H1 (cell line): ENCODE measurements at regions not wholly inside any gene's neighbourhood (a gene's known extent, or its start where the extent isn't known, plus 50 kb on each side); places are given as distances from the start of the nearest gene placed in this dataset.

Experiments used
- CTCF ChIA-PET: fragments of 300-600 bp; sonication (Branson Sonifier 250); formaldehyde crosslinking; loops from one replicate; lab custom pipeline; 2021; ENCODE audit not compliant: partially characterized antibody; lab: Charles Lee
- POLR2A ChIA-PET: fragments of 300-600 bp; sonication (Branson Sonifier 250); formaldehyde crosslinking; loops from one replicate; lab custom pipeline; 2021; ENCODE audit warnings: inconsistent platforms; ENCODE audit not compliant: partially characterized antibody; lab: Charles Lee
- DNase-seq, 2 experiments: peaks; one replicate each; pipeline versions ENCODE4 v3.0.0 to v3.0.0-alpha.2; 2010 to 2022; ENCODE audit warnings: low spot score in 2 of 2, low read depth in 1 of 2, mixed read lengths in 1 of 2
- FAIRE-seq: peaks from 2 replicates; lab custom pipeline; 2011; peaks lifted over from hg19 to GRCh38; lab: Jason Lieb, UNC
- H2AFZ ChIP-seq: 2 replicates; pipeline ENCODE4 v1.8.1; 2012; ENCODE audit warnings: low read length, inconsistent platforms
- H2AK5ac ChIP-seq: 2 replicates; pipeline ENCODE4 v1.6.1; 2013; ENCODE audit warnings: low read depth, low read length
- H2BK120ac ChIP-seq: replicated peaks from 2 replicates; pipeline ENCODE3; 2013; ENCODE audit warnings: low read depth, low read length, inconsistent platforms
- H2BK12ac ChIP-seq: 2 replicates; pipeline ENCODE4 v1.6.1; 2013; ENCODE audit warnings: low read depth, low read length
- H2BK15ac ChIP-seq: 2 replicates; pipeline ENCODE4 v1.6.1; 2013; ENCODE audit warnings: low read length
- H2BK20ac ChIP-seq: 2 replicates; pipeline ENCODE4 v1.6.1; 2013; ENCODE audit warnings: low read length
- H2BK5ac ChIP-seq: 2 replicates; pipeline ENCODE4 v1.6.1; 2013; ENCODE audit warnings: low read depth, low read length
- H3K14ac ChIP-seq: 2 replicates; pipeline ENCODE4 v1.6.1; 2013; ENCODE audit warnings: inconsistent platforms; ENCODE audit not compliant: insufficient read length
- H3K18ac ChIP-seq: 2 replicates; pipeline ENCODE4 v1.6.1; 2013; ENCODE audit warnings: low read length; ENCODE audit errors: extremely low read depth
- H3K23ac ChIP-seq: 2 replicates; pipeline ENCODE4 v1.6.1; 2013; ENCODE audit warnings: inconsistent platforms; ENCODE audit not compliant: insufficient read length
- H3K23me2 ChIP-seq: 2 replicates; pipeline ENCODE4 v1.6.1; 2013; ENCODE audit warnings: low read depth, low read length
- H3K27ac ChIP-seq: 2 replicates; pipeline ENCODE4 v1.6.1; 2011; ENCODE audit warnings: low read depth, low read length, inconsistent platforms
- H3K27me3 ChIP-seq, 4 experiments: replicated peaks in 1 of 4; 1 replicate in 1 of 4; 2 replicates in 3 of 4; pipeline versions ENCODE4 v1.6.1 to v1.8.1; 2011 to 2013; ENCODE audit warnings: low read length in 3 of 4, mild to moderate bottlenecking in 3 of 4, inconsistent platforms in 2 of 4, mixed read lengths in 2 of 4, moderate library complexity in 1 of 4; ENCODE audit not compliant: control insufficient read depth in 3 of 4, insufficient read depth in 3 of 4; ENCODE audit errors: extremely low read depth in 1 of 4
- H3K36me3 ChIP-seq, 4 experiments: 2 replicates each; pipeline versions ENCODE4 v1.6.1 to v1.8.1; 2011 to 2013; ENCODE audit warnings: mild to moderate bottlenecking in 4 of 4, low read length in 3 of 4, moderate library complexity in 2 of 4, control low read depth in 1 of 4, inconsistent platforms in 1 of 4; ENCODE audit not compliant: insufficient read depth in 4 of 4, control insufficient read depth in 2 of 4
- H3K4ac ChIP-seq: replicated peaks from 2 replicates; pipeline ENCODE3; 2013; ENCODE audit warnings: low read length, low read depth, mixed read lengths, inconsistent platforms; ENCODE audit not compliant: insufficient read length
- H3K4me1 ChIP-seq, 4 experiments: replicated peaks in 1 of 4; 1 replicate in 1 of 4; 2 replicates in 3 of 4; pipeline versions ENCODE4 v1.6.1 to v1.8.1; 2011 to 2013; ENCODE audit warnings: low read length in 3 of 4, inconsistent platforms in 2 of 4, mixed read lengths in 1 of 4; ENCODE audit not compliant: insufficient read depth in 4 of 4, control insufficient read depth in 3 of 4
- H3K4me2 ChIP-seq, 2 experiments: 2 replicates each; pipeline versions ENCODE4 v1.6.1 to v1.8.1; 2011 to 2013; ENCODE audit warnings: low read depth in 2 of 2, low read length in 2 of 2, control low read depth in 1 of 2, inconsistent platforms in 1 of 2, mild to moderate bottlenecking in 1 of 2; ENCODE audit not compliant: insufficient read depth in 1 of 2
- H3K4me3 ChIP-seq, 4 experiments: fragments of 200-600, 300-600 bp in 1 of 4; sonication (generic), shearing (Covaris generic), sonication (Bioruptor Twin) in 1 of 4; 2 replicates each; pipeline versions ENCODE4 v1.5.1 to v1.8.1; 2011 to 2016; ENCODE audit warnings: low read length in 4 of 4, low read depth in 3 of 4, control low read depth in 2 of 4, inconsistent platforms in 2 of 4, mild to moderate bottlenecking in 2 of 4, mixed read lengths in 1 of 4, moderate library complexity in 1 of 4; ENCODE audit not compliant: insufficient read depth in 2 of 4; ENCODE audit errors: extremely low read depth in 1 of 4
- H3K56ac ChIP-seq: replicated peaks from 2 replicates; pipeline ENCODE3; 2013; ENCODE audit warnings: low read depth, mild to moderate bottlenecking, mixed read lengths, low read length, inconsistent platforms; ENCODE audit not compliant: insufficient read length
- H3K79me1 ChIP-seq: 2 replicates; pipeline ENCODE4 v1.6.1; 2013; ENCODE audit warnings: low read depth, low read length, control low read depth
- H3K79me2 ChIP-seq, 2 experiments: 2 replicates each; pipeline versions ENCODE4 v1.6.1 to v1.8.1; 2012 to 2013; ENCODE audit warnings: low read length in 2 of 2, mild to moderate bottlenecking in 2 of 2, inconsistent platforms in 1 of 2; ENCODE audit not compliant: insufficient read depth in 2 of 2, control insufficient read depth in 1 of 2
- H3K9ac ChIP-seq, 4 experiments: replicated peaks in 1 of 4; 1 replicate in 1 of 4; 2 replicates in 3 of 4; pipeline versions ENCODE4 v1.6.1 to v1.8.1; 2011 to 2013; ENCODE audit warnings: low read depth in 3 of 4, low read length in 3 of 4, control low read depth in 2 of 4, mild to moderate bottlenecking in 2 of 4, moderate library complexity in 2 of 4, inconsistent platforms in 1 of 4; ENCODE audit errors: extremely low read depth in 1 of 4
- H3K9me3 ChIP-seq, 2 experiments: 2 replicates each; pipeline versions ENCODE4 v1.6.1 to v1.8.1; 2012 to 2013; ENCODE audit warnings: mild to moderate bottlenecking in 2 of 2, moderate library complexity in 2 of 2, control low read depth in 1 of 2, inconsistent platforms in 1 of 2, low read depth in 1 of 2, low read length in 1 of 2, mixed read lengths in 1 of 2; ENCODE audit not compliant: insufficient read depth in 2 of 2
- H4K20me1 ChIP-seq, 2 experiments: replicated peaks in 1 of 2; 2 replicates each; pipeline versions ENCODE3 to v1.8.1; 2011 to 2013; ENCODE audit warnings: inconsistent platforms in 2 of 2, low read length in 2 of 2, mild to moderate bottlenecking in 1 of 2; ENCODE audit not compliant: insufficient read depth in 2 of 2, control insufficient read depth in 1 of 2
- H4K5ac ChIP-seq: 2 replicates; pipeline ENCODE4 v1.6.1; 2013; ENCODE audit warnings: low read length, low read depth, mixed read lengths, inconsistent platforms; ENCODE audit not compliant: insufficient read length
- H4K8ac ChIP-seq: 2 replicates; pipeline ENCODE4 v1.8.0; 2013; ENCODE audit warnings: mild to moderate bottlenecking, moderate library complexity, low read length, inconsistent platforms; ENCODE audit not compliant: insufficient read depth; ENCODE audit errors: extremely low read depth
- H4K91ac ChIP-seq: replicated peaks from 2 replicates; pipeline ENCODE3; 2013; ENCODE audit warnings: low read length, mixed read lengths, inconsistent platforms; ENCODE audit not compliant: insufficient read length
- BCL11A ChIP-seq, 2 experiments: IDR thresholded peaks; one replicate each; pipeline ENCODE4 v1.6.1; 2011; ENCODE audit warnings: low read depth in 2 of 2, low read length in 2 of 2, mild to moderate bottlenecking in 2 of 2
- CBX8 ChIP-seq: fragments of 300-800, 300-1000 bp; sonication (generic); IDR thresholded peaks from 2 replicates; pipeline ENCODE4 v1.7.1; 2016; ENCODE audit warnings: low read depth, low read length, borderline replicate concordance
- CREB1 ChIP-seq: IDR thresholded peaks from 2 replicates; pipeline ENCODE4 v1.6.1; 2012; ENCODE audit warnings: inconsistent platforms
- HDAC2 ChIP-seq, 2 experiments: fragments of 300-600 bp in 1 of 2; sonication (generic) in 1 of 2; IDR thresholded peaks; 2 replicates each; pipeline ENCODE4 v1.6.1; 2011 to 2012; ENCODE audit warnings: low read depth in 2 of 2, low read length in 2 of 2, mild to moderate bottlenecking in 2 of 2, moderate library complexity in 2 of 2, borderline replicate concordance in 1 of 2, inconsistent platforms in 1 of 2
- HDAC6 ChIP-seq: IDR thresholded peaks from one replicate; pipeline ENCODE4 v1.7.1; 2012; ENCODE audit warnings: low read depth, mild to moderate bottlenecking, inconsistent platforms, low read length, moderate library complexity
- JUN ChIP-seq: IDR thresholded peaks from 2 replicates; pipeline ENCODE4 v1.6.1; 2011; ENCODE audit warnings: low read depth, mild to moderate bottlenecking, improper control_type of control experiment, low read length
- JUND ChIP-seq: IDR thresholded peaks from 2 replicates; pipeline ENCODE4 v1.6.1; 2011; ENCODE audit warnings: mild to moderate bottlenecking, improper control_type of control experiment, low read length
- RFX5 ChIP-seq: IDR thresholded peaks from 2 replicates; pipeline ENCODE4 v1.6.1; 2011; ENCODE audit warnings: low read depth, low read length, improper control_type of control experiment, borderline replicate concordance
- SIRT6 ChIP-seq: IDR thresholded peaks from one replicate; pipeline ENCODE4 v1.7.1; 2012; ENCODE audit warnings: low read length, inconsistent platforms
- WGBS, 2 experiments: shearing (Covaris generic) in 1 of 2; methylation state at CpG; one replicate each; pipeline versions ENCODE4 v1.1.6 to v1.1.7; 2013 to 2015; ENCODE audit warnings: low lambda C conversion rate in 2 of 2, mixed read lengths in 2 of 2, inconsistent platforms in 1 of 2, low coverage in 1 of 2, missing lambda C conversion rate in 1 of 2; ENCODE audit not compliant: insufficient replicate concordance in 2 of 2, insufficient coverage in 1 of 2, insufficient read length in 1 of 2; ENCODE audit errors: extremely low coverage in 1 of 2, missing lambda C conversion rate in 1 of 2; 5-methylcytosine and 5-hydroxymethylcytosine counted together

- Histone ChIP-seq H3K9me3 (no peaks in the 10 kb centered on the region), H3K4me2 (no peak overlapping the region), H3K23me2 (no peaks in the 10 kb centered on the region), H2BK120ac (no peak overlapping the region), H2BK12ac (no peak overlapping the region), H3K56ac (no peak overlapping the region), H3K36me3 (no peaks in the 10 kb centered on the region; a peak in 2 of 8 replicates), H3K79me1 (no peaks in the 10 kb centered on the region), H3K23ac (no peak overlapping the region), H3K14ac (no peak overlapping the region), H3K9ac (no peak overlapping the region), H3K4me3 (no peak overlapping the region), H2AK5ac (no peak overlapping the region), H3K27ac (no peak overlapping the region), H4K91ac (no peak overlapping the region), H4K5ac (no peak overlapping the region), H3K18ac (no peak overlapping the region), H3K79me2 (no peaks in the 10 kb centered on the region), H4K20me1 (no peaks in the 10 kb centered on the region), H2BK5ac (no peak overlapping the region), H2AFZ (no peak overlapping the region), H2BK15ac (no peak overlapping the region), H3K4ac (no peak overlapping the region), H3K4me1 (peaks cover 0 to 6% (median 0%) of the 10 kb centered on the region in 4 experiments; a peak in 1 of 7 replicates), H4K8ac (no peak overlapping the region), H3K27me3 (no peaks in the 10 kb centered on the region), H2BK20ac (no peak overlapping the region)
- FAIRE-seq (no peak), DNase-seq (no peak)
- ChIA-PET POLR2A (no interaction called here), CTCF (no interaction called here)
- WGBS, 2 experiments: 84% methylated on average over 3 of the region's 3 CpGs; no CpG with 5 or more reads in 1 of the 2 experiments
- TF ChIP-seq JUN: no peak
- no peak for TF ChIP-seq HDAC6
- TF ChIP-seq HDAC2 (IDR thresholded peaks at IDR 0.05; ENCODE audit: borderline replicate concordance in 1 of 2, low read depth in 2 of 2, low read length in 2 of 2): no peak
- TF ChIP-seq RFX5: no peak
- no peak for TF ChIP-seq BCL11A (IDR thresholded peaks at IDR 0.05; ENCODE audit: low read depth in 2 of 2, low read length in 2 of 2)
- TF ChIP-seq CBX8: no peak
- TF ChIP-seq CREB1: no peak
- no peak for TF ChIP-seq JUND
- TF ChIP-seq SIRT6: no peak
Observed at GRCh38 chr6:15985379-15985959, 143.4 kb upstream of the MYLIP start.
